MM.1S (cell line): ENCODE measurements at regions not wholly inside any gene's neighbourhood (a gene's known extent, or its start where the extent isn't known, plus 50 kb on each side); places are given as distances from the start of the nearest gene placed in this dataset.

Experiments
- CTCF ChIP-seq: fragments of 300-600 bp; sonication (generic); IDR thresholded peaks from 2 replicates; pipeline ENCODE4 v1.5.1; 2016; ENCODE audit warnings: antibody characterized with exemption, low read length, mixed read lengths
- EZH2 ChIP-seq: fragments of 300-600 bp; sonication (generic); optimal IDR thresholded peaks from 2 replicates; pipeline ENCODE3; 2017; ENCODE audit warnings: low read depth, mild to moderate bottlenecking, antibody characterized with exemption, low read length, mixed read lengths

- TF ChIP-seq EZH2 = no peak
- no peak for TF ChIP-seq CTCF
Measured at GRCh38 chr11:25816411-25816810, 515.5 kb upstream of the ANO3 start.
